RWPE2 (cell line): ENCODE measurements at regions not wholly inside any gene's neighbourhood (a gene's known extent, or its start where the extent isn't known, plus 50 kb on each side); places are given as distances from the start of the nearest gene placed in this dataset.

Source experiments
- ATAC-seq: fragments of 200-7000 bp; cut with Tn5 transposase; 3 replicates; pipeline ENCODE4 v1.9.1; 2021; ENCODE audit warnings: low read depth
- DNase-seq: peaks from one replicate; pipeline ENCODE4 v3.0.0-alpha.2; 2020; ENCODE audit warnings: low spot score
- H3K27ac ChIP-seq: fragments of 450-650 bp; 2 replicates; pipeline ENCODE4 v1.5.1; 2017; ENCODE audit warnings: mild to moderate bottlenecking; ENCODE audit not compliant: poor library complexity, severe bottlenecking
- H3K27me3 ChIP-seq: fragments of 250-450 bp; sonication (Bioruptor Pico); 2 replicates; pipeline ENCODE4 v1.5.1; 2021; ENCODE audit warnings: mild to moderate bottlenecking, moderate library complexity; ENCODE audit not compliant: insufficient read depth, poor library complexity, severe bottlenecking
- H3K36me3 ChIP-seq: fragments of 250-450 bp; sonication (Bioruptor Pico); 2 replicates; pipeline ENCODE4 v1.5.1; 2020; ENCODE audit warnings: low read depth, mild to moderate bottlenecking, moderate library complexity
- H3K4me1 ChIP-seq: fragments of 250-450 bp; sonication (Bioruptor Pico); 2 replicates; pipeline ENCODE4 v1.5.1; 2021; ENCODE audit warnings: mild to moderate bottlenecking, moderate library complexity; ENCODE audit not compliant: insufficient read depth, poor library complexity, severe bottlenecking
- H3K4me3 ChIP-seq: fragments of 250-450 bp; sonication (Bioruptor Pico); 2 replicates; pipeline ENCODE4 v1.5.1; 2021; ENCODE audit warnings: mild to moderate bottlenecking, moderate library complexity; ENCODE audit not compliant: severe bottlenecking
- H3K9me3 ChIP-seq: fragments of 250-450 bp; sonication (Bioruptor Pico); 2 replicates; pipeline ENCODE4 v1.5.1; 2021; ENCODE audit warnings: mild to moderate bottlenecking, moderate library complexity; ENCODE audit not compliant: severe bottlenecking
- TF ChIP-seq, protein P1 (sequence below): fragments of 450-650 bp; IDR thresholded peaks from one replicate; pipeline ENCODE4 v1.5.1; 2017; ENCODE audit warnings: mild to moderate bottlenecking, moderate library complexity; ENCODE audit not compliant: poor library complexity, severe bottlenecking

DNA sequence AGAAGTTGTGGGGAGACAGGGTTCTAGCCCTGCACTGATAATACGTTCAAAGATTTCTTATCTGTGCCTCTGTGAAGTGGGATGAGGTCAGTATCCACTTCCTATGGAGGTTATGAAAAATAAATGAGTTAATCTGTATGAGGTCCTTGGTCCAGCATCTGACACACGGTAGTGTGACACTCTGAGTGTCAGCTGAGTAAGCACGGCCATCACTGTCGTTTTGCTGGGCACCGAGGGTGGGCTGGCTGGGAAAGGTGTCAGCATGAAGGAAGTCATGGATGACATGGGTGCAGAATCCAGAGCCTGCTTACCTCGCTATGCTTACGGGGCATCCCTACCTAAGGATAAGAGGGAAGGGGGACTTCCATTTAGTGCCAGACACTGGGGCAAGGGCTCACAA lies 150.3 kb downstream of the INHBB start:
- Histone ChIP-seq H3K4me1 (no peaks in the 10 kb centered on the region), H3K4me3 (no peak overlapping the region), H3K27ac (no peak overlapping the region), H3K27me3 (no peaks in the 10 kb centered on the region), H3K36me3 (no peaks in the 10 kb centered on the region), H3K9me3 (no peaks in the 10 kb centered on the region)
- no peak for DNase-seq
- TF ChIP-seq, protein P1, sequence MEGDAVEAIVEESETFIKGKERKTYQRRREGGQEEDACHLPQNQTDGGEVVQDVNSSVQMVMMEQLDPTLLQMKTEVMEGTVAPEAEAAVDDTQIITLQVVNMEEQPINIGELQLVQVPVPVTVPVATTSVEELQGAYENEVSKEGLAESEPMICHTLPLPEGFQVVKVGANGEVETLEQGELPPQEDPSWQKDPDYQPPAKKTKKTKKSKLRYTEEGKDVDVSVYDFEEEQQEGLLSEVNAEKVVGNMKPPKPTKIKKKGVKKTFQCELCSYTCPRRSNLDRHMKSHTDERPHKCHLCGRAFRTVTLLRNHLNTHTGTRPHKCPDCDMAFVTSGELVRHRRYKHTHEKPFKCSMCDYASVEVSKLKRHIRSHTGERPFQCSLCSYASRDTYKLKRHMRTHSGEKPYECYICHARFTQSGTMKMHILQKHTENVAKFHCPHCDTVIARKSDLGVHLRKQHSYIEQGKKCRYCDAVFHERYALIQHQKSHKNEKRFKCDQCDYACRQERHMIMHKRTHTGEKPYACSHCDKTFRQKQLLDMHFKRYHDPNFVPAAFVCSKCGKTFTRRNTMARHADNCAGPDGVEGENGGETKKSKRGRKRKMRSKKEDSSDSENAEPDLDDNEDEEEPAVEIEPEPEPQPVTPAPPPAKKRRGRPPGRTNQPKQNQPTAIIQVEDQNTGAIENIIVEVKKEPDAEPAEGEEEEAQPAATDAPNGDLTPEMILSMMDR, result no peak
- no peak for ATAC-seq

DNA sequence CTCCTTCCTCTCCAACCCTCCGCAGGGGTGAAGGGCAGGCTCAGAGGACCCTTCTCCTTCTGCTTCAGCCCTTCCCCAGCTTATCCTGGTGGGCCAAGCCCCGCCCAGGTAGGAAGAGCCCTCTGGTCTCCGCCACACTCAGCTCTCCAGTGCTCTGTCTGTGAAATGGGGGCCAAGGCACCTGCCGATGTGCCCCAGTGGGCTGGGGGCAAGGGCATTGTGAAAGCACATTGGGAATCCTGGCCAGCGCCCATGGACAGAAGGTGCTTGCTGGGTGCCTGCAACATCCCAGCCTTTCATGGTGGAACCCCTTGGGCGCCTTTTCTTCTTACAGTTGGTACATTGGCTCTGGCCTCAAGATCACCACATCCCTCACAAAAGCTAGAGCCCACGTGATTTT lies 150.8 kb downstream of the INHBB start:
- Histone ChIP-seq H3K36me3 (no peaks in the 10 kb centered on the region), H3K27me3 (no peaks in the 10 kb centered on the region), H3K4me1 (no peaks in the 10 kb centered on the region), H3K4me3 (no peak overlapping the region), H3K9me3 (no peaks in the 10 kb centered on the region), H3K27ac (no peak overlapping the region)
- TF ChIP-seq, protein P1, result no peak
- no peak for ATAC-seq
- DNase-seq, result no peak

DNA sequence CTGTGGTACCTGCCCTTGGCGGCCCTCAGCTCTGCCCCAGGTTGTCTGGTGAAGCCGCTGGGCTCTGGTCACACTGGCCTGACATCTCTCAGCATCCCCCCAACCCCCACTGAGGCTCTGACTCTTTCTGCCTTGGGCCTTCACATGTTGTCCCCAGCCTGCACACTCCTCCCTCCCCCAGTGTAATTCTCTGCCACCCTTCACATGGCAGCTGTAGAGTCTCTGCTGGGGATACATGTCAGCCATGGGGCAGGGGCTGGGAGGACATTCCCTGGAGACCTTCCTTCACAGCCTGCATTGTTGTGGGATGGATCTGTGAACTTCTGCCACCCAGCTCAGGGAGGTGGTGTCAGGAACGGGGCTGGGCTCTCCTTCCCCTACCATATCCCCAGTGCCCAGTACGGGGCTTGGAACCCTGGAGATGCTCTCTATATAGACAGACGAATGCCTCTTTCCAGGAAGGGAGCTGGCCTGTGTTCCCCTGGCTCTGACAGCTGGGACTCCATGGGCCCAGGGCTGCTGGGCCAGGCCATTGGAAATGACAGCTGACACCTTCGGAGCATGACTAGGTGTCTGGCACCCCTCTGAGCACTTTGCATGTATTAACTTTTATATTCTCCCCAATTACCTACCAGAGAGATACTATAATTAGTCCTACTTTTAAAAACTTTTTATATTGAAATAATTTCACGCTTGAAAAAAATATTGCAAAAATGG lies 151.5 kb downstream of the INHBB start:
- ATAC-seq, result no peak
- no peak overlapping the region for H3K27ac ChIP-seq

DNA sequence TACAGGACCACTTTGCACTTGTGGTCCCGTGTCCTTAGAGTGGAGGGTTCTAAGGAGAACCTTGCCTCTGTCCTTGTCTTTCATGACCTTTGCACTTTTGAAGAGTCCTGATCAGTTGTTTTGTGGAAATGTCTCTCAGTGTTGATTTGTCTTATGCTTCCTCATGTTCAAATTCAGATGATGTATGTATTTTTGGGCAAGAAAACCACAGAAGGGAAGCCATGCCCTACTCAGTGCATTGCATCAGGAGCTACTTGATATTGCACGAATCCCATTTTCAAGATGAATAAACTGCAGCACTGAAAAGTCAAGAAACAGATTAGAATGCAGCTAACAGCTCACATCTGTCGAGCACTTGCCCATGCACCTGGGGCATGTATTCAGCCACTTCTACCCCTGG lies 152.2 kb downstream of the INHBB start:
- DNase-seq (no peak), ATAC-seq (no peak)
- TF ChIP-seq, protein P1, result no peak
- Histone ChIP-seq H3K9me3 (no peaks in the 10 kb centered on the region), H3K27ac (no peak overlapping the region), H3K36me3 (no peaks in the 10 kb centered on the region), H3K4me1 (no peaks in the 10 kb centered on the region), H3K27me3 (no peaks in the 10 kb centered on the region), H3K4me3 (no peak overlapping the region)

More for the DNA sequence above, 151.5 kb downstream of the INHBB start:
- DNase-seq, result no peak
- no peaks in the 10 kb centered on the region for H3K4me1 ChIP-seq
- no peak overlapping the region for H3K4me3 ChIP-seq
- H3K27me3 ChIP-seq, result no peaks in the 10 kb centered on the region
- H3K36me3 ChIP-seq, result no peaks in the 10 kb centered on the region
- no peaks in the 10 kb centered on the region for H3K9me3 ChIP-seq
- TF ChIP-seq, protein P1, result no peak
